ENCODE measurements at regions not wholly inside any gene's neighbourhood (a gene's known extent, or its start where the extent isn't known, plus 50 kb on each side); places are given as distances from the start of the nearest gene placed in this dataset.
A peak's percentile ranks its signal among the peaks of the same experiment; 100 is the strongest.

DNA sequence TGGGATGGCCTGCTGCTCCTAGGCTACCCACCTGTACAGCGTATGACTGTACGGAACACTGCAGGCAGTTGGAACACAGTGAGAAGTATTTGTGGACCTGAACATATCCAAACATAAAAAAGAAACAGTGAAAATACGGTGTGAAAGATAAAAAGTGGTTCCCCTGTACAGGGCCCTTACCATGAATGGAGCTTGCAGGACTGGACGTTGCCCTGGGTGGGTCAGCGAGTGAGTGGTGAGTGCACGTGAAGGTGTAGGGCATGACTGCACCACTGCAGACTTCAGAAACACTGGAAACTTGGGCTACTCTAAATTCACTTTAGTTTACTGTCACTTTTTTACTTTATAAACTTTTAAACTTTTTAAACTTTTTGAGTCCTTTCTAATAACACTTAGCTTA is 71.2 kb upstream of the SLC6A6 start:
- POLR2A ChIA-PET, result no interaction called here
- Mint-ChIP-seq H3K4me3 (no peak overlapping the region), H3K9me3 (peaks cover 0 to 5% (median 0%) of the 10 kb centered on the region in 11 donors), H3K4me1 (no peaks in the 10 kb centered on the region), H3K27ac (no peak overlapping the region), H3K36me3 (no peaks in the 10 kb centered on the region), H3K27me3 (peaks cover 0 to 13% (median 5%) of the 10 kb centered on the region in 5 donors)
- H3K36me3 ChIP-seq (ENCODE audit: control insufficient read depth in 2 of 3, insufficient read depth in 3 of 3, low read length in 3 of 3), result no peaks in the 10 kb centered on the region
- no peak overlapping the region for H3K4me3 ChIP-seq (ENCODE audit: low read length)
- H3K27ac ChIP-seq (ENCODE audit: low read depth, low read length), result no peak overlapping the region
- no peaks in the 10 kb centered on the region for H3K9me3 ChIP-seq (ENCODE audit: control insufficient read depth in 2 of 3, low read length in 3 of 3)
- ATAC-seq (no peak), DNase-seq (no peak)
- CTCF ChIA-PET, result no interaction called here
- no peaks in the 10 kb centered on the region for H3K27me3 ChIP-seq (ENCODE audit: control insufficient read depth in 2 of 2, insufficient read depth in 2 of 2, low read length in 2 of 2)
- intact Hi-C loops (cut with micrococcal nuclease), result no loop called here
- no peaks in the 10 kb centered on the region for H3K4me1 ChIP-seq (ENCODE audit: control insufficient read depth in 2 of 2, insufficient read depth in 2 of 2, low read length in 2 of 2)

GRCh38 chr3:14332392-14332791 is 70.0 kb upstream of the SLC6A6 start:
- Mint-ChIP-seq H3K36me3 (no peaks in the 10 kb centered on the region), H3K9me3 (peaks cover 0 to 5% (median 0%) of the 10 kb centered on the region in 11 donors), H3K27me3 (peaks cover 0 to 13% (median 5%) of the 10 kb centered on the region in 5 donors), H3K4me1 (no peaks in the 10 kb centered on the region), H3K27ac (no peak overlapping the region), H3K4me3 (no peak overlapping the region)
- Histone ChIP-seq H3K4me3 (ENCODE audit: low read length) (no peak overlapping the region), H3K27ac (ENCODE audit: low read depth, low read length) (no peak overlapping the region), H3K9me3 (ENCODE audit: control insufficient read depth in 2 of 3, low read length in 3 of 3) (no peaks in the 10 kb centered on the region), H3K4me1 (ENCODE audit: control insufficient read depth in 2 of 2, insufficient read depth in 2 of 2, low read length in 2 of 2) (no peaks in the 10 kb centered on the region), H3K36me3 (ENCODE audit: control insufficient read depth in 2 of 3, insufficient read depth in 3 of 3, low read length in 3 of 3) (no peaks in the 10 kb centered on the region), H3K27me3 (ENCODE audit: control insufficient read depth in 2 of 2, insufficient read depth in 2 of 2, low read length in 2 of 2) (no peaks in the 10 kb centered on the region)
- intact Hi-C loops (cut with micrococcal nuclease), result no loop called here
- CTCF ChIA-PET, result no interaction called here
- POLR2A ChIA-PET, result no interaction called here
- ATAC-seq (no peak), DNase-seq (no peak)

DNA sequence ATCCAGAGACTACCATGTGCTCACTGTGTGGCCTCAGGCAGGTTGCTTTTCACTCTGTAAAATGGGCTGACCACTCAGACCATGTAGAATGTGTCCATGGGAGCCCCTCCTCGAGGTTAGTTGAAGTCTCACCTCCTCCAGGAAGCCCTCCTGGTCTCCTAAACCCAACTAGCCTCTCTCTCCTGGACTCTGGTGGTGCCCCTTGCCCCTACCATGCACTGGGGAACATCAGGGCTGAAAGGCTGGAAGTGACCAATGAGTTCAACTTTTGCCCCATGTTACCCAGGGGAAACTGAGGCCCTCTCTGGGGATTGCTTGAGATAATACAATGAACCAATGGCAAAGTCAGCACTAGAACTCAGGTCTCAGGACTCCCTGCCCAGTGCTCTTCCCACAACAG is 69.2 kb upstream of the SLC6A6 start:
- intact Hi-C loops (cut with micrococcal nuclease), result no loop called here
- H3K9me3 Mint-ChIP-seq, result peaks cover 0 to 4% (median 0%) of the 10 kb centered on the region in 11 donors
- no peaks in the 10 kb centered on the region for H3K4me1 ChIP-seq (ENCODE audit: control insufficient read depth in 2 of 2, insufficient read depth in 2 of 2, low read length in 2 of 2)
- no peak overlapping the region for H3K4me3 Mint-ChIP-seq
- no peak for ATAC-seq
- H3K27ac ChIP-seq (ENCODE audit: low read depth, low read length), result no peak overlapping the region
- no peaks in the 10 kb centered on the region for H3K36me3 ChIP-seq (ENCODE audit: control insufficient read depth in 2 of 3, insufficient read depth in 3 of 3, low read length in 3 of 3)
- CTCF ChIA-PET, result no interaction called here
- no peak overlapping the region for H3K4me3 ChIP-seq (ENCODE audit: low read length)
- no peak overlapping the region for H3K27ac Mint-ChIP-seq
- H3K4me1 Mint-ChIP-seq, result no peaks in the 10 kb centered on the region
- DNase-seq, result no peak
- H3K27me3 Mint-ChIP-seq, result peaks cover 0 to 13% (median 4%) of the 10 kb centered on the region in 5 donors
- H3K27me3 ChIP-seq (ENCODE audit: control insufficient read depth in 2 of 2, insufficient read depth in 2 of 2, low read length in 2 of 2), result no peaks in the 10 kb centered on the region
- H3K9me3 ChIP-seq (ENCODE audit: control insufficient read depth in 2 of 3, low read length in 3 of 3), result no peaks in the 10 kb centered on the region
- H3K36me3 Mint-ChIP-seq, result no peaks in the 10 kb centered on the region
- POLR2A ChIA-PET, result no interaction called here

DNA sequence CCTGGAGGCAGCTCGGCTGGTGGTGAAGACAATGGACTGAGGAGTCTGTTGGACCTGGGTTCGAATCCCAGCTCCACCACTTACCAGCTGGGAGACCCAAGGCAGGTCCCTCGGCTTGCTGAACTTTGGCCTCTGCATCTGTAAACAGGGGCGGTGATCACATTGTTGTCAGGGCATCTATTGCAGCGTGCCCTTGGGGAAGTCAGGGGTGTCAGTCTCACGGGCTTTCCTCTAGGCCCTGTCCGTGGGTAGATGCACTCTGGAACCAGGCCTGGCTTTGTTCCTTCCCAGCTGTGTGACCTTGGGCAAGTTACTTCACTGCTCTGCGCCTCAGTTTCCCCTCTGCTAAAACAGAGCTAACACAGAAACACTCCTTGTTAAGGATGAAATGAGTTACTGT is 68.8 kb upstream of the SLC6A6 start:
- H3K27ac Mint-ChIP-seq, result no peak overlapping the region
- no peaks in the 10 kb centered on the region for H3K4me1 Mint-ChIP-seq
- Histone ChIP-seq H3K27me3 (ENCODE audit: control insufficient read depth in 2 of 2, insufficient read depth in 2 of 2, low read length in 2 of 2) (no peaks in the 10 kb centered on the region), H3K9me3 (ENCODE audit: control insufficient read depth in 2 of 3, low read length in 3 of 3) (no peaks in the 10 kb centered on the region), H3K27ac (ENCODE audit: low read depth, low read length) (no peak overlapping the region), H3K36me3 (ENCODE audit: control insufficient read depth in 2 of 3, insufficient read depth in 3 of 3, low read length in 3 of 3) (no peaks in the 10 kb centered on the region), H3K4me1 (ENCODE audit: control insufficient read depth in 2 of 2, insufficient read depth in 2 of 2, low read length in 2 of 2) (no peaks in the 10 kb centered on the region), H3K4me3 (ENCODE audit: low read length) (no peak overlapping the region)
- ATAC-seq (no peak), DNase-seq (no peak)
- intact Hi-C loops (cut with micrococcal nuclease), result no loop called here
- peaks cover 0 to under 1% (median 0%) of the 10 kb centered on the region in 11 donors for H3K9me3 Mint-ChIP-seq
- no peaks in the 10 kb centered on the region for H3K36me3 Mint-ChIP-seq
- CTCF ChIA-PET, result no interaction called here
- peaks cover 0 to 10% (median under 1%) of the 10 kb centered on the region in 5 donors for H3K27me3 Mint-ChIP-seq
- no peak overlapping the region for H3K4me3 Mint-ChIP-seq
- POLR2A ChIA-PET, result no interaction called here

DNA sequence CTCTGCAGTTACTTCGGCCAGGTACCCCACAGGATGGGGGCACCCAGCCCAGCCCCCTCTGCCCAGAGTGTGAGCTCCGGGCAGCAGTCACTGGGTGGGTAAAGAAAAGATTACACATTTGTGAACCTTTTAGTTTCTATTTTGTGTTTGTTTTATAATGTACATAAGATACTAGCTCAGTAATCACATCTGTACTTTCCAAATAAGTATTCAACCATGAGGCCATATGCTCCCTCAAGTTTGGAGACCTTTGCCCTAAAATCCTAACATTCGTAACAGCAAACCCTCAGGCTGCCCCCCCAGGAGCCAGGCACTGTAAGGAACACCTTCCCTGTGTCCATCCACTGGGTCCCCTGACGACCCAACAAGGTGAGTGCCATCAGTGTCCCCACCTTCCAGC is 68.3 kb upstream of the SLC6A6 start:
- Histone ChIP-seq H3K4me1 (ENCODE audit: control insufficient read depth in 2 of 2, insufficient read depth in 2 of 2, low read length in 2 of 2) (no peaks in the 10 kb centered on the region), H3K27ac (ENCODE audit: low read depth, low read length) (no peak overlapping the region), H3K4me3 (ENCODE audit: low read length) (no peak overlapping the region), H3K27me3 (ENCODE audit: control insufficient read depth in 2 of 2, insufficient read depth in 2 of 2, low read length in 2 of 2) (no peaks in the 10 kb centered on the region), H3K9me3 (ENCODE audit: control insufficient read depth in 2 of 3, low read length in 3 of 3) (no peaks in the 10 kb centered on the region), H3K36me3 (ENCODE audit: control insufficient read depth in 2 of 3, insufficient read depth in 3 of 3, low read length in 3 of 3) (no peaks in the 10 kb centered on the region)
- Mint-ChIP-seq H3K4me3 (no peak overlapping the region), H3K27ac (no peak overlapping the region), H3K27me3 (peaks cover 0 to 10% (median 0%) of the 10 kb centered on the region in 5 donors), H3K9me3 (no peaks in the 10 kb centered on the region), H3K36me3 (no peaks in the 10 kb centered on the region), H3K4me1 (no peaks in the 10 kb centered on the region)
- POLR2A ChIA-PET, result no interaction called here
- ATAC-seq (no peak), DNase-seq (no peak)
- CTCF ChIA-PET, result no interaction called here
- intact Hi-C loops (cut with micrococcal nuclease), result no loop called here

- Histone ChIP-seq H3K36me3 (ENCODE audit: control insufficient read depth in 2 of 3, insufficient read depth in 3 of 3, low read length in 3 of 3) (no peaks in the 10 kb centered on the region), H3K4me3 (ENCODE audit: low read length) (no peak overlapping the region), H3K9me3 (ENCODE audit: control insufficient read depth in 2 of 3, low read length in 3 of 3) (no peaks in the 10 kb centered on the region), H3K4me1 (ENCODE audit: control insufficient read depth in 2 of 2, insufficient read depth in 2 of 2, low read length in 2 of 2) (no peaks in the 10 kb centered on the region), H3K27ac (ENCODE audit: low read depth, low read length) (no peak overlapping the region), H3K27me3 (ENCODE audit: control insufficient read depth in 2 of 2, insufficient read depth in 2 of 2, low read length in 2 of 2) (no peaks in the 10 kb centered on the region)
- Mint-ChIP-seq H3K36me3 (no peaks in the 10 kb centered on the region), H3K9me3 (no peaks in the 10 kb centered on the region), H3K27ac (no peak overlapping the region), H3K27me3 (peaks cover 0 to 8% (median 0%) of the 10 kb centered on the region in 5 donors), H3K4me1 (no peaks in the 10 kb centered on the region), H3K4me3 (no peak overlapping the region)
- CTCF ChIA-PET, result no interaction called here
- DNase-seq (no peak), ATAC-seq (no peak)
- POLR2A ChIA-PET, result no interaction called here
- intact Hi-C loops (cut with micrococcal nuclease), result no loop called here
Observed at GRCh38 chr3:14334936-14335335, 67.5 kb upstream of the SLC6A6 start.

DNA sequence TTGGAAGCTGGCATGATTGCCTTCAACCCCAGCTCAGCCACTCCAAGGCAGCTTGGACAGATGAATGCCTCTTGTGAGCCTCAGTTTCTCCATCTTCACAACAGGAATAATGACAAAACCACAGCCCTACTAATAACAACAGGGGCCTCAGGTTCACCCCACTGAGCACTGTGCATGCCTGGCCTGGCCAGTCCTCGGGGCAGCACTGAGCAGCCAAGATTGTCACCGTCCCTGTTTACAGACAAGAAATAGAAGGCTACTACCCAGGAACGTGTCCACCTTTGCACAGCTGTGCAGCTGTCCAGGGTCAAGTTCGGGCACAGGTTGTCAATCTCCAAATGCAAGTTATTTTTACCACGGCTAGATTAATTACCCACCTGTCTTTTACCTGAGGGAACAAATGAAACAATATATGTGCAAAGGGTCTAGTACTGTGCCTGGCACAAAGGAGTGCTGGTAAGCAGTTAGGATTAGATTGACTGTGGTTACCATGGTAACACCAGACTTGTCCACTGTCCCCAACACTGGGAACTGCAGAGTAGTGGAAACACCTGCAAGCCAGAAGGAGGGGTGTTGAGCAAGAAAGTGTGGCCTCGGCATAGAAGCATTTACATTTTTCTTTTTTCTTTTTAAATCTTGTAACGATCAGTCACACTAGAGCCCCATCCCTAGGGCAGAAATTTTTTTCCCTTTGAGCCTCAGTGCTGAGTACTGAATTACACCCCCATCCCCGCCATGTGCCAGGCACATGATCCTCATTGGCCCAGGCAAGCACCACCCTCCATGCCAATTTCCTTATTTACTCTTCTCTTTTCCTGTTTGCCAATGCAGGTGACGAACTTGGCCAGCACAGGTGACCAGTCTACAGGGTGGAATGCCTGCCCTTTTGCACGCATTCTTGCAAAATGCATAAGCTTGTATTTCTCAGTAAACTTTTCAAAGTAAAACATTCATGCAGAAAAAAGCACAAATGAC is 66.3 kb upstream of the SLC6A6 start:
- H3K4me3 ChIP-seq (ENCODE audit: low read length), result no peak overlapping the region
- POLR2A ChIA-PET, result no interaction called here
- H3K27ac ChIP-seq (ENCODE audit: low read depth, low read length), result no peak overlapping the region
- Mint-ChIP-seq H3K4me3 (no peak overlapping the region), H3K36me3 (no peaks in the 10 kb centered on the region), H3K9me3 (no peaks in the 10 kb centered on the region), H3K27ac (peak overlapping the region in 1 of 9 donors; percentile 36), H3K4me1 (no peaks in the 10 kb centered on the region), H3K27me3 (peaks cover 0 to 2% (median 0%) of the 10 kb centered on the region in 5 donors)
- CTCF ChIA-PET, result no interaction called here
- H3K36me3 ChIP-seq (ENCODE audit: control insufficient read depth in 2 of 3, insufficient read depth in 3 of 3, low read length in 3 of 3), result no peaks in the 10 kb centered on the region
- ATAC-seq (no peak), DNase-seq (no peak)
- intact Hi-C loops (cut with micrococcal nuclease), result no loop called here
- H3K4me1 ChIP-seq (ENCODE audit: control insufficient read depth in 2 of 2, insufficient read depth in 2 of 2, low read length in 2 of 2), result no peaks in the 10 kb centered on the region
- no peaks in the 10 kb centered on the region for H3K9me3 ChIP-seq (ENCODE audit: control insufficient read depth in 2 of 3, low read length in 3 of 3)
- no peaks in the 10 kb centered on the region for H3K27me3 ChIP-seq (ENCODE audit: control insufficient read depth in 2 of 2, insufficient read depth in 2 of 2, low read length in 2 of 2)
